Astrocyte (in vitro differentiated cells and primary cell): ENCODE measurements at regions not wholly inside any gene's neighbourhood (a gene's known extent, or its start where the extent isn't known, plus 50 kb on each side); places are given as distances from the start of the nearest gene placed in this dataset.

ENCODE experiments used
- DNase-seq: peaks from one replicate; pipeline ENCODE4 v3.0.0-alpha.2; 2010; ENCODE audit warnings: low read depth
- FAIRE-seq: peaks from 2 replicates; lab custom pipeline; 2011; peaks lifted over from hg19 to GRCh38; lab: Jason Lieb, UNC
- H2AFZ ChIP-seq: 2 replicates; pipeline ENCODE4 v1.6.0; 2012; ENCODE audit warnings: low read depth, low read length, inconsistent platforms
- H3K27ac ChIP-seq: 2 replicates; pipeline ENCODE4 v1.5.1; 2011; ENCODE audit warnings: low read depth, low read length, inconsistent platforms
- H3K27me3 ChIP-seq: 2 replicates; pipeline ENCODE4 v1.6.0; 2011; ENCODE audit warnings: low read length, inconsistent platforms; ENCODE audit not compliant: insufficient read depth
- H3K36me3 ChIP-seq: 2 replicates; pipeline ENCODE4 v1.5.1; 2011; ENCODE audit warnings: low read length, inconsistent platforms; ENCODE audit not compliant: insufficient read depth
- H3K4me1 ChIP-seq: 2 replicates; pipeline ENCODE4 v1.5.1; 2011; ENCODE audit warnings: low read length, inconsistent platforms; ENCODE audit not compliant: insufficient read depth
- H3K4me2 ChIP-seq: 2 replicates; pipeline ENCODE4 v1.6.0; 2012; ENCODE audit warnings: low read length, inconsistent platforms
- H3K4me3 ChIP-seq: 2 replicates; pipeline ENCODE4 v1.5.1; 2011; ENCODE audit warnings: low read depth, mild to moderate bottlenecking, low read length, inconsistent platforms; ENCODE audit not compliant: insufficient read depth
- H3K79me2 ChIP-seq: 2 replicates; pipeline ENCODE4 v1.6.0; 2012; ENCODE audit warnings: mild to moderate bottlenecking, low read length, inconsistent platforms; ENCODE audit not compliant: insufficient read depth
- H3K9ac ChIP-seq: 2 replicates; pipeline ENCODE4 v1.6.0; 2012; ENCODE audit warnings: mild to moderate bottlenecking, low read length, inconsistent platforms
- H3K9me3 ChIP-seq: 2 replicates; pipeline ENCODE4 v1.5.1; 2012; ENCODE audit warnings: low read depth, mild to moderate bottlenecking, low read length, inconsistent platforms; ENCODE audit not compliant: insufficient read depth
- H4K20me1 ChIP-seq: 2 replicates; pipeline ENCODE4 v1.6.0; 2012; ENCODE audit warnings: low read length, inconsistent platforms; ENCODE audit not compliant: insufficient read depth
- H3K27ac Mint-ChIP-seq: one replicate; pipeline ENCODE4 v1.8.0; 2021; ENCODE audit warnings: mild to moderate bottlenecking, mixed read lengths; ENCODE audit not compliant: unreplicated experiment
- H3K27me3 Mint-ChIP-seq: one replicate; pipeline ENCODE4 v1.8.0; 2021; ENCODE audit warnings: low read depth, mixed read lengths; ENCODE audit not compliant: unreplicated experiment
- H3K36me3 Mint-ChIP-seq: one replicate; pipeline ENCODE4 v1.8.0; 2021; ENCODE audit warnings: low read depth, mixed read lengths; ENCODE audit not compliant: unreplicated experiment
- H3K4me1 Mint-ChIP-seq: one replicate; pipeline ENCODE4 v1.8.0; 2021; ENCODE audit warnings: low read depth, mixed read lengths; ENCODE audit not compliant: unreplicated experiment
- H3K4me3 Mint-ChIP-seq: one replicate; pipeline ENCODE4 v1.8.0; 2021; ENCODE audit warnings: mild to moderate bottlenecking, moderate library complexity, mixed read lengths; ENCODE audit not compliant: unreplicated experiment
- H3K9me3 Mint-ChIP-seq: one replicate; pipeline ENCODE4 v1.8.0; 2021; ENCODE audit warnings: mild to moderate bottlenecking, mixed read lengths; ENCODE audit not compliant: unreplicated experiment
- EZH2 ChIP-seq: IDR thresholded peaks from 2 replicates; pipeline ENCODE4 v1.6.1; 2012; ENCODE audit warnings: mild to moderate bottlenecking, low read length, inconsistent platforms; ENCODE audit not compliant: insufficient read depth
- TF ChIP-seq, protein P1 (sequence below): IDR thresholded peaks from 2 replicates; pipeline ENCODE4 v1.5.1; 2011; ENCODE audit warnings: low read depth, mild to moderate bottlenecking, inconsistent platforms, low read length, moderate library complexity; ENCODE audit not compliant: insufficient read depth

DNA sequence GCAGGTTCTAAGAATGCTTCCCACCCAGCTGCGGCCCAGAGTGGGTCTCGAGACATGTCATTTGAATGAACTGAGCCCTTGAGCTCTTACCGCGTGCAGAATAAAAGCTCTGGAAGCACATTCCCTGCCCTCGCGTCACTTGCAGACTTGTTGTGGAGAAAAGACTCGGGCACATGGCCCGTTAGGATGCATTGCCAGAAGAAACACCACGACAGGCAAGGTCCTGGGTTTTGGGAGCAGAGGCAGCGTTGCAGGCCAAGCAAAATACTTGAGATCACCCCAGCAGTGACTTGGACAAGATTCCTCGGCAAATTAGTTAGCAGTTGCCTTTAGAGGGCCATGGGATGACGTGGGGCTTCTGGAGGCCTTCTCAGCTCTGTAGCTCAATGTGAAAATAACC is 170.8 kb upstream of the MSX2 start:
- no peaks in the 10 kb centered on the region for H3K36me3 ChIP-seq
- H2AFZ ChIP-seq, result no peak overlapping the region
- H3K4me3 Mint-ChIP-seq, result no peak overlapping the region
- H3K36me3 Mint-ChIP-seq, result no peaks in the 10 kb centered on the region
- H3K9me3 Mint-ChIP-seq, result no peaks in the 10 kb centered on the region
- H3K27me3 ChIP-seq, result no peaks in the 10 kb centered on the region
- no peak overlapping the region for H3K4me2 ChIP-seq
- FAIRE-seq (no peak), DNase-seq (peak; percentile 76)
- TF ChIP-seq EZH2, result no peak
- TF ChIP-seq, protein P1, sequence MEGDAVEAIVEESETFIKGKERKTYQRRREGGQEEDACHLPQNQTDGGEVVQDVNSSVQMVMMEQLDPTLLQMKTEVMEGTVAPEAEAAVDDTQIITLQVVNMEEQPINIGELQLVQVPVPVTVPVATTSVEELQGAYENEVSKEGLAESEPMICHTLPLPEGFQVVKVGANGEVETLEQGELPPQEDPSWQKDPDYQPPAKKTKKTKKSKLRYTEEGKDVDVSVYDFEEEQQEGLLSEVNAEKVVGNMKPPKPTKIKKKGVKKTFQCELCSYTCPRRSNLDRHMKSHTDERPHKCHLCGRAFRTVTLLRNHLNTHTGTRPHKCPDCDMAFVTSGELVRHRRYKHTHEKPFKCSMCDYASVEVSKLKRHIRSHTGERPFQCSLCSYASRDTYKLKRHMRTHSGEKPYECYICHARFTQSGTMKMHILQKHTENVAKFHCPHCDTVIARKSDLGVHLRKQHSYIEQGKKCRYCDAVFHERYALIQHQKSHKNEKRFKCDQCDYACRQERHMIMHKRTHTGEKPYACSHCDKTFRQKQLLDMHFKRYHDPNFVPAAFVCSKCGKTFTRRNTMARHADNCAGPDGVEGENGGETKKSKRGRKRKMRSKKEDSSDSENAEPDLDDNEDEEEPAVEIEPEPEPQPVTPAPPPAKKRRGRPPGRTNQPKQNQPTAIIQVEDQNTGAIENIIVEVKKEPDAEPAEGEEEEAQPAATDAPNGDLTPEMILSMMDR, result no peak
- H4K20me1 ChIP-seq, result no peaks in the 10 kb centered on the region
- H3K9ac ChIP-seq, result no peak overlapping the region
- no peak overlapping the region for H3K27ac Mint-ChIP-seq
- H3K27ac ChIP-seq, result no peak overlapping the region
- H3K9me3 ChIP-seq, result no peaks in the 10 kb centered on the region
- H3K27me3 Mint-ChIP-seq, result peaks cover 16% of the 10 kb centered on the region
- H3K4me3 ChIP-seq, result no peak overlapping the region
- peaks cover 4% of the 10 kb centered on the region for H3K4me1 Mint-ChIP-seq
- H3K79me2 ChIP-seq, result no peaks in the 10 kb centered on the region
- H3K4me1 ChIP-seq, result peaks cover 2% of the 10 kb centered on the region

DNA sequence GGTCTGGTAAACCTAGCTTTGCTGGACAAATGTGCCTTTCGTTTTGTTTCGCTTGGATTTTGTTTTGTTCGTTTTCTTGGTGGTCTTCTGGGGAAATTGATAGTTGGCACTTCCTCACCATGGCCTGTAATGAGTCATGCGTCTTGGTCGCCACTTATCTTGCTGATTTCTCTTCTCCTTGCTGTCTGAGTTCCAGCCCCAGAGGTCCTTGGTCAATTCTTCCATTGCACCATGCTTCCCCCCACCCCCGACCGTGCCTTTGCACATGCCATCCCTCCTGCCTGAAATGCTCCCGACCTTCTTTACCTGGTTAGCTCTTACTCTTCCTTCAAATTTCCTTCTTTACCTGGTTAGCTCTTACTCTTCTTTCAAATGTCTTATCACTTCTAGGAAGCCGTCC is 168.7 kb upstream of the MSX2 start:
- H3K27me3 ChIP-seq, result no peaks in the 10 kb centered on the region
- no peak for FAIRE-seq
- H3K36me3 ChIP-seq, result no peaks in the 10 kb centered on the region
- DNase-seq, result no peak
- no peak overlapping the region for H2AFZ ChIP-seq
- TF ChIP-seq, protein P1, result no peak
- no peak for TF ChIP-seq EZH2
- H3K27ac ChIP-seq, result no peak overlapping the region
- no peaks in the 10 kb centered on the region for H3K9me3 Mint-ChIP-seq
- H3K4me2 ChIP-seq, result no peak overlapping the region
- peaks cover 26% of the 10 kb centered on the region for H3K27me3 Mint-ChIP-seq
- no peaks in the 10 kb centered on the region for H3K79me2 ChIP-seq
- no peaks in the 10 kb centered on the region for H4K20me1 ChIP-seq
- H3K27ac Mint-ChIP-seq, result no peak overlapping the region
- no peak overlapping the region for H3K4me3 Mint-ChIP-seq
- H3K4me1 ChIP-seq, result peaks cover 13% of the 10 kb centered on the region
- no peaks in the 10 kb centered on the region for H3K4me1 Mint-ChIP-seq
- H3K4me3 ChIP-seq, result no peak overlapping the region
- no peak overlapping the region for H3K9ac ChIP-seq
- H3K36me3 Mint-ChIP-seq, result no peaks in the 10 kb centered on the region
- H3K9me3 ChIP-seq, result no peaks in the 10 kb centered on the region

DNA sequence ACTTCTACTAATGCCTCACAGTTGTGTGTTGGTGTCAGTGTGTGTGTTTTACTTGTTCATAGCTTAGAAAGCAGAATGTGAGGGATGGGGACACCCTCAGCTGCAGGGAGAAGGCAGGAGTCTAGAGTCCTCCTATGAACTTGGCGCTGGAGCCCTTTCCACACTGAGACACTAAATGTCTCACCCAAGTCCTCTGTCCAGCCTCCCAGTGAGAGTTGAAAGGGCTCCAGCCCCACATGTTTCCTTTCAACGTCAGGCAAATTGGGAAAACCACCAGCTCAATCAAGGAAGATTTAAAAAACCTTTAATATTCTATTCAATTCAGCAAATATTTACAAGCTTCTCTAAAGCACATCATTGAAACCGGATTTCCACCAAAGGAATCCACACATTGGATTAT is 167.6 kb upstream of the MSX2 start:
- no peak for TF ChIP-seq EZH2
- TF ChIP-seq, protein P1, result no peak
- Histone ChIP-seq H4K20me1 (no peaks in the 10 kb centered on the region), H3K4me3 (no peak overlapping the region), H3K9ac (no peak overlapping the region), H3K79me2 (no peaks in the 10 kb centered on the region), H3K9me3 (no peaks in the 10 kb centered on the region), H3K4me1 (peaks cover 13% of the 10 kb centered on the region), H3K27me3 (no peaks in the 10 kb centered on the region), H2AFZ (no peak overlapping the region), H3K4me2 (no peak overlapping the region), H3K36me3 (no peaks in the 10 kb centered on the region), H3K27ac (no peak overlapping the region)
- Mint-ChIP-seq H3K36me3 (no peaks in the 10 kb centered on the region), H3K4me1 (no peaks in the 10 kb centered on the region), H3K27me3 (peaks cover 27% of the 10 kb centered on the region), H3K9me3 (peaks cover 7% of the 10 kb centered on the region), H3K27ac (no peak overlapping the region), H3K4me3 (no peak overlapping the region)
- FAIRE-seq (no peak), DNase-seq (no peak)
